ENCODE measurements at regions not wholly inside any gene's neighbourhood (a gene's known extent, or its start where the extent isn't known, plus 50 kb on each side); places are given as distances from the start of the nearest gene placed in this dataset.
A peak's percentile ranks its signal among the peaks of the same experiment; 100 is the strongest.
"Not testable (repeated sequence)": the region's sequence is repeated elsewhere in the genome, so short reads cannot be mapped to it uniquely, and the experiment has no call there.

DNA sequence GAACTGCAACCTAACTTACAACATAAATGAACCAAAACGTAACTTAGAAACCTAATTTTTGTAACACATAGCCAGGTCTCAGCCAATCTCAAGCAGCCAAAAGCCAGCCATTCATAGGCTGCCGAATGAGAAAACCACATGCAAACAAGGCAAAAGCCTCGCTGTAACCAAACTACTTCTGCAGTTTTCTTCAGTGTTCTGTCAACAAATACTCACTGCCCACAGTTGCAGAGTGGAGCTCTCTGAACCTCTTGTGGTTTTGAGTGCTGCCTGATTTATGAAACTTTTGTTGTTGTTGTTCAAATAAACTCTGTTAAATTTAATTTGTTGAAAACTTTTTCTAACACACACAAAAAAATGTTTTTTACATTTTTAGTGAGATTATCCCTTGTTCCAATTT, 251.2 kb downstream of the PAPSS1 start:
- peak; percentile 3 for DNase-seq (ENCODE audit: low read depth, low spot score)

DNA sequence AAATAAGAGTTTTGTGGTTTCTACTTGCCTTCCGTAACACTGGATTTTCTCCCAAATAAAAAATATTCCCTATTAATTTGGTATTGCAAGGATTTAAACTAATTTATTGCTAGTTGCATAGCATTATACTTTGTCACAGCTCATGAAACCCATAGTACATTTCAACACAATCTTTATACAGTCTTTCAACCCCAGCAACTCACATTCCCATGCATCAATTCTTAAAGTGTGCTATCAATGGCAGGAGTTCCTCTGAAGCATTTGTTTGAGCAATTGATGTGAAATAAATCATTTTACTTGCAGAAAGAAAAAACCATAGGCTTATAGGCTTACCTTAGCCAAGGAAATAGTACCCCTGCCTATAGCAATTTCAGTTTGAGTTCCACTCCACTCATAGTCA, 251.9 kb downstream of the PAPSS1 start:
- no peak for DNase-seq (ENCODE audit: low read depth, low spot score)

DNA sequence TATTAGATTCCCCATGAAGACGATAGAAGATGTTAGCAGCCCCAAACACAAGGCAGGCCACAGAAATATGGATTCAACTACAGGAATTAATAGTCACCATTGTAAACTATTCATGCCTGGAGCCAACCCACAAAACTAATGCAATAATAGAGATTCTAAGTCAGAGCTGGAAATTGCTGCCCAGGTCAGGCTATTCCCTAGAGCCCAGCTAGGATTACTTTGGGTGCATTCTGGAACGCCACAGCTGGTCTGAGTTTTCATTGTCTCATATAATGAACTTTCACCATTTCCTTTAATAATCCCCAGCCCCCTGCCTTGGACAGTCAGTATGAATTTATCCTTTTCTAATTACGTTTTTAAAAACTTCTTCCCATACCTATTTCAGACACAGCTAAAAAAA, 252.6 kb downstream of the PAPSS1 start:
- no peak for DNase-seq (ENCODE audit: low read depth, low spot score)

DNA sequence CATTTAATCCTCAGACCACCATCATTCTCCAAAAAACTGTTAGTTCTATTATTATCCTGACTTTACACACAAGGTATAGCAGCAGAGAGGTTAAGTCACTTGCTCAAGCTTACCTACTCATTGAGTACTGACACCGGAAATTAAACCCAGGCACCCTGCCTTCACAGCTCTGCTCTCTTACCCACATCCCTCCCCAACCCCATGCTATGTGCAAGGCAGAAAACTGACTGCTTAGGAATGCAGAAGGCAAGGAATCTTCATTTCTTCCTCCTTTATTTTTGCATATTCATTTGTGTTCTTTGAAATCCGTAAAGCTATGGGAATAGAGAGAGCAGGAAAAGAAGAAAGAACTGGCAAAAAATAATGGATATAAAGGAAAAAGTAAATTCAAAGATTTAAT, 261.8 kb downstream of the PAPSS1 start:
- DNase-seq (ENCODE audit: low read depth, low spot score), result no peak

DNA sequence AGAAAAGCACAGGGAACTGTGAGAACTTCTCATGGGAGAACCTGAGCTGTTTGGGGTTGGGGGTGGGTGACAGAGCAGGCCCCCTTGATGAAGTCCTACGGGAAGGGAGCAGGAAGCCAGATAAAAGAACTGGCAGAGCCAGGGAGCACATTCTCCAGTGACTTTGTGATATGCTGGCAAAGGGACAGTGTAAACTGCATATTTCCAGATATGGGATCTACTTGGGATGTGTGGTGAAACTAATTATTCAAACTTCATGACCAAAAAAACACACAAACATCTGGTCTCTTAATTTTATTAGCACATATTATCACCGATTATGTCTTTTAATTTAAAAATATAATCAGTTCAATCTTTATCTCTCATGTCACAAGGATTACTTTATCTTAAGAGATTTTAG, 266.0 kb downstream of the PAPSS1 start:
- no peak for DNase-seq (ENCODE audit: low read depth, low spot score)

DNA sequence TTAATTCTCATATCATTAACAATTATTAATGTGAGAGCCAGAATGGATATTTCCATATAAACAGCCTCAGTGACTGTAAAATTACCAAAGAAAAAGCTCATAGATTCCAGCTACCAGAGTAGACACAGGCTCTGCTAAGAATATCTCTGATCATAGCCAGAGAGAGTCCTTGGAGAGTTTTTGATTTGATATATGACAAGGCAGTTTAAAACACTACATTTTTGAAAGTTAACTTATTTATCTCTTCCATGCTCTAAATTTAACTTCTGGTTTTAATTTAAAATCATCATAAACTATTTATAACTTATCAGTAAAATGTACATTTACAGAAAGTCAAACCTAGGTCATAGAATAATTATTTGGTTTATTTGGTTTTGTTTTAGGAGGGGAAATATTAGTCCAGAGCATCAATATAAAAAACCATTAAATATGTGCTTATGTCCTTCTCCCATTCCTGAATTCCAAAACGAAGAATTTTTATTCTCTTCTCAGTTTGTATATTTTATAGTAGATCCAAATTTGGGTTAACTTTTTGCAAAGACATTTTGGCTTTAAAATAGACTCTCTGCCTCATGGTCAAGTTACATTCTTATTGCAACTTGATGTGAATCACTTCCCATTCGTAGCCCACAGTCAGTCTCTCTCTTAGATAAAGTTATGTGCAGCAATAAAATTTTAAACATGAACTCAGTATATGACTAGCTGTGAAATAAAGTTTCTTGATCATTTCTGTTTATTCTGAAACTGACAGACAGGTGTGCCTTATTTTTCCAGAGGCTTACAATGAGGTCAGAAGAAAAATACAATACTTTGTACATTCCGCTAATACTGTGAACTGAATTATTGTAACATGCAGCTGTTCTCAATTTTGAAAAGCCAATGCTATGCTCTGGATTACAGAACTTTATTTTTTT, 267.1 kb downstream of the PAPSS1 start:
- no peak for DNase-seq (ENCODE audit: low read depth, low spot score)

DNA sequence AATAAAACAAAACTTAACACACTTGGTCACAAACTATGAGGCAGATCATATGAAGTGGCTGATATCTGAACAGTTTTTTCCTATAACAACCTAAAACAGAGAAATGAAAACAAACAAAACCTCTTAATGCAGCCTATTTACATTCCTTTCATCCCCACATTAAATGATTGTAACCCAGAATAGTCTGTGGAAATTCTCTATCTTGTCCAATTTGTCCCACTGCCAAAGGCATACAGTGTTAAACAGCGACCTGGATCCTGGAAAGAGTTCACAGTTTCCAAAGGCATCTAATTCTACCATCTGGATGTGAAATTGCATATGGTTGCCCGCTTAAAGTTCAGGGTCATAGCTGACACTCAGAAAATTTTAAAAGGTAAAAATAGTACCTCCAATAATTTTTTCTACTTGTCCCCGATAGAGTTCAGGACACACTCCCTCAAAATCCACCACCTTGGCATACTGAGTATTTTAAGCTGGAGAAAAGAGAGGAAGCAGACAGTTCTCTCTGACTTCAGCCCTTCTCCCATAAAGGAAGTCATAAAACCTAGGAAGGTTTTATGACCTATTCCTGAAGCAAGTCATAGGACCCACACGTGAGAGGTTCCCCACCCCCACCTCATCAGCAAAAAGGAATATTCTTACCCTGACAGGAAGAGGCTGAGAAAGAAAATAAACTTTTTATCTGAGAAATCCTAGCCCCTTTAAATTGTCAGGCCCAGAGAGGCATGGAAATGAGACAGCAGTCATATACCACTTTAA, 270.2 kb downstream of the PAPSS1 start:
- DNase-seq (ENCODE audit: low read depth, low spot score), result no peak

DNA sequence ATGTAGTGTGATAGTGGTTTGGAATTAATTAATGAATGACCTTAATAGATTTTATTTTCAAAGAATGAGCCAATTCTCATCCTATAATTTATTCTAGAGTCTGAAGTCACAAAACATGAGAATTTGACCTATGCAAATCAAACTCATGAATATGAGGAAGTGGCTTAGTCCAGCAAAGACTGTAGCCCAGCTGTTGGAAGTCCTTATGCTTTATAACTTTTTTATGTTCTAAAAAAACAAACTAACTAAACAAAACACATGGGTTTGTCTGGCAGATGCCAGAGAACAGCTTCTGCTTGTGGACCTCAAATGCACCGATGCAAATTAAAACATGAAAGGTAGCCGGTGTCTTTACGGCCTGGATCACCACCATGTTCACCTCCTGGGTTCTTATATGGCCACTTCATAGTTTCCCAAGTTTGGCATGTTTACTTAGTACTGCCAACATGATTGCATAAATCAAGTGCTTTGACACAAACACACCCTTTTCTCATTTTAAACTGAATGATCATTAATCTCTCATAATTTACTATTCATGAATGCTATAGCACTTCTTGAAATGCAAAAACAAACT, 277.4 kb downstream of the PAPSS1 start:
- no peak for DNase-seq (ENCODE audit: low read depth, low spot score)

DNA sequence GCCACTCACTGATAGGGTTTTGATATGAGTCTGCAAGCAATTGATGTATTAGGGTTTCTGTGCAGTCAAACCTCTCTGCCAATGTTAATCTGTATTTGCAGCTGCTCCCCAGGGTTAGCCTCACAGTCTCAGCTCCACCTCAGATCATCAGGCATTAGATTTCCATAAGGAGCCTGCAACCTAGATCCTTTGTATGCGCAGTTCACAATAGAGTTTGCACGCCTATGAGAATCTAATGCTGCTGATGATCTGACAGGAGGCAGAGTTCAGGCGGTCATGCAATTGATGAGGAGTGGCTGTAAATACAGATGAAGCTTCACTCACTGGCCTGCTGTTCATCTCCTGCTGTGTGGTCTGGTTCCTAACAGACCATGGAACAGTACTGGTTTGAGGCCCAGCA, 280.6 kb downstream of the PAPSS1 start:
- DNase-seq (ENCODE audit: low read depth, low spot score), result no peak

DNA sequence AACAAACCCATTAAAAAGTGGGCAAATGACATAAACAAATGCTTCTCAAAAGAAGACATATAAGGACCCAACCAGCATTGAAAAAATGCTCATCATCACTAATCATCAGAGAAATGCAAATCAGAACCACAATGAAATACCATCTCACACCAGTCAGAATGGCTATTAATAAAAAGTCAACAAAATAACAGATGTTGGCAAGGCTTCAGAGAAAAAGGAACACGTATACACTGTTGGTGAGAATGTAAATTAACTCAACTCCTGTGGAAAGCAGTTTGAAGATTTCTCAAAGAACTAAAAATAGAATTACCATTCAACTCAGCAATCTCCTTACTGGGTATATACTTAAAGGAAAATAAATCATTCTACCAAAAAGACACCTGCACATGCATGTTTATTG, 283.6 kb downstream of the PAPSS1 start:
- not testable (repeated sequence) for DNase-seq (ENCODE audit: low read depth, low spot score)

DNA sequence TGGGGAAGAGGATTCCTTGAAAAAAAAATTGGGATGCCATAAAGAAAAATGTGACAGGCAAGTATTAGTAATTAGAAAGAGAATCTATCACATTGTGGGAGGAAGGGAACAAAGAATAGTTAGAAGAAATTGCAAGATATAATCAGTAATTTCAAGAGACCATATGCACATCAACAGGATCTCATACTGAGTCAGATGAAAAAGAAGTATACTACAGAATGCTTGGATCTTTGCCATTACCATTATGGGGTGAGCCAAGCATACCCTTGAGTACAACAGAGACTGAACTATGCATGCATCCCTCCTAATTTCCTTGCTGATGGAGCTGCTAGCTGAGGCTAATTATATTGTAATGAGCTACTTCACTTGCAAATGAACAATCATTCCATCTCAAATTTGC, 287.6 kb downstream of the PAPSS1 start:
- peak; percentile 3 for DNase-seq (ENCODE audit: low read depth, low spot score)

DNA sequence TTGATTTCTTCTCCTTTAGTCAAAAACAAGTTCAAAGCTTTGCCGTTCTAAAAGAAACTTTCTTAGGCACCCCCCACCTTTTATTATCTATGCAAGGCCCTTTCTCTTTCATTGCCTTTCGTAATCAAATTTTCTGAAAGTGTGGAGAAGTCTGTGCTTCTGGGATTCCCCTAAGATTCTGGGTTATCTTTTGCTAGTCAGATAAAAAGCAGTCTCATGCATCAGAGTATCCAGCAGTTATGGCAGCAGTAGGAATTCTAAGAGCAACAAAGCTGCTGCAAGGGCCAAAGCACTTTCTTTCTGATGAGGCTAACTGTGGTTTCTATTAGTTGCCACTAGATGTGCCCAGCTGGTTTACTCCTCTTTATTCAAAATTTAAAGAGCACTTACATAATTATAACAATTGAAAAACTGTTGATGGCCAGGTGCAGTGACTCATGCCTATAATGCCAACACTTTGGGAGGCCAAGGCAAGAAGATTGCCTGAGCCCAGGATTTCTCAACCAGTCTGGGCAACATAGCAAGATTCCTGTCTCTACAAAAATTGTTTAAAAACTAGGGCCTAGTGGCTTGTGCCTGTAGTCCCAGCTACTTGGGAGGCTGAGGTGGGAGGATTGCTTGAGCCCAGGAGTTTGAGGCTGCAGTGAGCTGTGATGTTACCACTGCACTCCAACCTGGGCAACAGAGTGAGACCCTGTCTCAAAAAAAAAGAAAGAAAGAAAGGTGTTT, 296.2 kb downstream of the PAPSS1 start:
- no peak for DNase-seq (ENCODE audit: low read depth, low spot score)

DNA sequence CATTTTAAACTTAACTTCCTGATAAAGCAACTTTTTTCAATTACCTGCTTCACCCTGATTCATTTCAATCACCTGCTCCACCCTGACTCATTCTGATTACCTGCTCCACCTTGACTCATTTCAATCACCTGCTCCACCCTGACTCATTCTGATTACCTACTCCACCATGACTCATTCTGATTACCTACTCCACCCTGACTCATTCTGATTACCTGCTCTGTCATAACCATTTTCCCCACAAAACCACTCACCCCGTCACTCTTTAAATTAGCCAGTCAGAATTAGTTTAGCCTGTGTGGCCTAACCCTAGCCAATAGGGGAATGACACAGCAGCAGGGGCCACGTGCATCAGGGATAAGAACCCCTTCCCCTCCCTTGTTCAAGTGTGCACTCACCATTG, 300.5 kb downstream of the PAPSS1 start:
- DNase-seq (ENCODE audit: low read depth, low spot score), result not testable (repeated sequence)

DNA sequence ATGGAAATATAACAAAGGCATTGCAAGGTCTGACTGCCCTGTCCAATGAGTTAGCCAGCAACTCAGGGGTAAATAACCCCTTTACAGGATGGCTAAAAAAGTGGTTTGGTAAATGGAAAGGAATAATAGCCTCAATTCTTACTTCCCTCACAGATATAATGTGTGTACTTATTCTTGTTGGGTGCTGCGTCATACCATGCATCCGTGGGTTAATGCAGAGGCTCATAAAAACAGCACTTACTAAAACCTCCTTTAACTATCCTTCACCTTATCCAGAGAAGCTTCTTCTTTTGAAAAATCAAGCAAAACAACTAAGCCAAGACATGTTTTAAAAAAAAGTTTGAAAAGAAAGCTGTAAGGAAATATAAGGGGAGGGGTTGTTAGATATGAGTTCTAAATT, 301.0 kb downstream of the PAPSS1 start:
- no peak for DNase-seq (ENCODE audit: low read depth, low spot score)

DNA sequence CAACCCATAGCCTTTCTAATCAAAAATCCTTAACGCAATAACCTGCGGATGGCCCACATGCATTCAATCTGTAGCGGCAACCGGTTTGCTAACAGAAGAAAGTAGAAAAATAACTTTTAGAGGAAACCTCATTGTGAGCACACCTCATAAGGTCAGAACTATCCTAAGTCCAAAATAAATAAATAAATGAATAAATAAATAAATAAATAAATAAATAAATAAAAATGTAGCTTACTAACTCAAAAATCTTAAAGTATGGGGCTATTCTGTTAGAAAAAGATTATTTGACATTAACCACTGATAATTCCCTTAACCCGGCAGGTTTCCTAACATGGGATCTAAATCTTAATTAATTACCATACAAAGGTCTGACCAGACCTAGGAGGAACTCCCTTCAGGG, 304.5 kb downstream of the PAPSS1 start:
- not testable (repeated sequence) for DNase-seq (ENCODE audit: low read depth, low spot score)

DNA sequence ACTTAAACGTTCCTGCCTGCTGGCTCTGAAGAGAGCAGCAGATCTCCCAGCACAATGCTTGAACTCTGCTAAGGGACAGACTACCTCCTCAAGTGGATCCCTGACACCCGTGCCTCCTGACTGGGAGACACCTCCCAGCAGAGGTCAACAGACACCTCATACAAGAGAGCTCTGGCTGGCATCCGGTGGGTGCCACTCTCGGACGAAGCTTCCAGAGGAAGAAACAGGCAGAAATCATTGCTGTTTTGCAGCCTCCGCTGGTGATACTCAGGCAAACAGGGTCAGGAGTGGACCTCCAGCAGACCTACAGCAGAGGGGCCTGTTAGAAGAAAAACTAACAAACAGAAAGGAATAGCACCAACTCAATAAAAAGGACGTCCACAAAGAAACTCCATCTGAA, 310.2 kb downstream of the PAPSS1 start:
- DNase-seq (ENCODE audit: low read depth, low spot score), result not testable (repeated sequence)

DNA sequence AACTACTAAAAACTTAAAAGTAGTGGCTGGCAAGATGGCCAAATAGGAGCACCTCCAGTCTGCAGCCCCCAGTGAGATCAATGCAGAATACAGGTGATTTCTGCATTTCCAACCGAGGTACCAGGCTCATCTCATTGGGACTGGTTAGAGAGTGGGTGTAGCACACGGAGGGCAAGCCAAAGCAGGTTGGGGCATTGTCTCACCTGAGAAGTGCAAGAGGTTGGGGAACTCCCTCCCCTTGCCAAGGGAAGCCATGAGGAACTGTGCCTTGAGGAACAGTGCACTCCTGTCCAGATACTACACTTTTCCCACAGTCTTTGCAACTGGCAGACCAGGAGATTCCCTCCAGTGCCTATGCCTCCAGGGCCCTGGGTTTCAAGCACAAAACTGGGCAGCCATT, 311.1 kb downstream of the PAPSS1 start:
- DNase-seq (ENCODE audit: low read depth, low spot score), result no peak

DNA sequence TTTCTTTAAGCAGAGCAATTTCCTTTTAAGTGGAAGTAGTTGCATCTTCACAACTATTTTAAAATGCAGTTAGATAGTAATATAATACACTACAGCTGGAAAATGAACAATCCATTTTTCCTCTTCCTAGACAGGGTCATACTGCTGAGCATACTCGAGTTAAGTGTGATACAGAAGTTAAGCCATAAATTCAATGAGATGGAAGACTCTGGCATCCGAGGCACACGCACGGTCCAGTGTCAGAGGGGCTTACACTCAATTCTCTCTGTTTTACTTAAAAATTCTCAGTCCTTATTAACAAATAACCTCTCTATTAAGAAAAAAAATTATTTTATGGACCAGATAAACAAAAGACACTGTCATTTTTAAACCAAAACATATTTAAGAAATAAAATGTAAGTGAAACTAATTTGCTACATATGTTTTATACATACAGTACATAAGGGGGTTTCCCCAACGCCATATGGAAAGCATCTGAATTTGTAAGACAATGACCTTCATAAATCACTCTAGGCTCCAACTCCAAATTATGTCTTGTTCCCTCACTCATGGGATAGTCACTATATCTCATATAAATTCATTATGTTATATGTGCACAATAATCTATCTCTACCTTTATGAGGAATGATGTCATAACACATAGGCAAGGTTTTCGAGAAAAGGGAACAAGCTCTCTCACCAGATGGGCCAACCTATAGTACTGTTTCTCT, 315.3 kb downstream of the PAPSS1 start:
- no peak for DNase-seq (ENCODE audit: low read depth, low spot score)

DNA sequence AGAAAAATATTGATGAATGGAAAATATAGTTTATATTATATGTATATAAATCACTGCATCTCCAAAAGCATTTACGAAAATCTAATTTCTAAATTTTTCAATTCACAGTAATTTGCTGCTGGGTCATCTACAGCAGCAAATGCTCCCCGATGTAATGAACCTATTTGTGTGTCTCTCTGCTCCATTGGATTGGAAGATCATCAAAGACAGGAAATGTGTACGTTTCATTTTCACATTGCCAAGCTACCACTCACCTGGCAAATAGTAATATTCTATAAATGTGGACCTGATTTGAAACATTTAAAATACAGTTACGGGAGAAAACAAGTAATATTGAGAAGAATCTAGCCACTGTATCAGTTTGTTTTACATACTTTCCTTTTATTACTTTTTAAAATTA, 317.7 kb downstream of the PAPSS1 start:
- no peak for DNase-seq (ENCODE audit: low read depth, low spot score)

DNA sequence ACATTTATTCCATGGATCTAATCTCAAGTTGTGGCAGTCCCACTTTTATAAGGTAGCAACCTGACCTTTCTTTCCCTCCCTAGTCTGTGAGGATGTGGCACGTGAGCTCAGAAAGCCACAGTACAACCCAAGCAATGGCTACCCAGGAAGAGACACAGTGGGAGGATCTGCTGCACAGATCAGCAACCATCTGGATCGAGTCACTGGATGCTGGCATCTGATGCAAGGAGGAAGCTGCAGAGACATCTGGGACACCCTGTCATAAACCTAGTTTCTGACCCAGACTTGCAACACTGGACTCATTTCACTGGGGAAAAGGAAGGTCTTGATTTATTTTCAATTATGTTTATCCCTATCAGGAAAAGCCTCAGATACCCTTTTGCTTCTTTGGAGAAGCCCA, 327.1 kb downstream of the PAPSS1 start:
- no peak for DNase-seq (ENCODE audit: low read depth, low spot score)

DNA sequence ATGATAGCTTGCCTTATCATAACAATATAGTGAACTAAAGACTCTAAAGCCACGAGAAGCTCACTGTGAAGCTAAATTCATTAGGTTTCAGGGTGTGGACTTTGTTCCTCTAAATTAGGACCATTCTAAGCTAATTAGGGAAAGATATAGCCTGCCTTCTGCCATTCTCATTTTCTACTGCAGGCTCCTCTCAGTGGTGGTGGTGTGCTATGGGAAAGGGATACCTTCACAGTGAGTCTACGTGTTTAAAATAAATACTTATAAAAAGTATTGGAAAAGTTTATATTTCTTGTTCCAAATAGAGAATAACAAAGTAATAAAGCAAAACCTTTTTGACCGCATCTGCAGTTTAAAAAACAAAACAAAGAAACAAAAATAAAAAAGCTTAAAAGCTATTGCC, 327.7 kb downstream of the PAPSS1 start:
- DNase-seq (ENCODE audit: low read depth, low spot score), result no peak
